ENCODE measurements at regions not wholly inside any gene's neighbourhood (a gene's known extent, or its start where the extent isn't known, plus 50 kb on each side); places are given as distances from the start of the nearest gene placed in this dataset.

DNA sequence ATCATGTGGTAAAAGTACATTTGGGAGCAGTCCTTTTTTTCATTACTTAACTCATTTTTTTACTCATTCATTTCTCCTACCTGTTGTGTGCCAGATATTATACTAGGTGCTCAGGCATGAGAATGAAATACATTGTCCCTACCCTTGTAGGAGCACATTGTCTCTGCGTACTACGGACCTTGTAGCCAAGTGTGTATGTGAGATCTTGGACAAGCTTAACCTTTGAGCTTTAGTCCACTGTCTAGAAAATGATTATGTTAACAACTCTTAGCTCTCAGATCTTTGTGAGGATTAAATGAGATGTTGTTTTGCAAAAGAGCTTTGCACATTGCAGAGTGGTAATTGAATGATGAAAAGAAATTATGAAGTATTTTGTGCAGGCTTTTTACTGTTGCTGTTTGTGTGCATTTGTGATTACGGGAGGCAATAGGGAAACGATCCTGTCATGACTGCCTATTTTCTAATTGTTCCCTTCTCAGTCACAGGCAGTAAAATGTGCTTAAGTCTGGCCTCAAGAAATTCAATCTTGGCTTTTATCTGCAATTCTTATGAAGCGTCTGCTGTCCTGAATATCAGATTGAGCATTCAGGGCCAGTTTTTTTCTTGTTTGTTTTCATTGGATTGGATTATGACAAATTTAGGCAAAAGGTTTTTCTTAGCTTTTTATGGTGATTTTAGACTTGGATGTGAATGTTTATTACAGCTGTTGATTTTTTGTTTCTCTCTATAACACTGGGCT, 447.7 kb downstream of the PDZRN4 start:
- Mint-ChIP-seq H3K27me3 (ENCODE audit: low read depth) (no peaks in the 10 kb centered on the region), H3K27ac (ENCODE audit: unreplicated experiment) (no peak overlapping the region), H3K4me1 (ENCODE audit: low read depth) (no peaks in the 10 kb centered on the region), H3K4me3 (ENCODE audit: unreplicated experiment) (no peak overlapping the region), H3K36me3 (ENCODE audit: low read depth) (no peaks in the 10 kb centered on the region), H3K9me3 (ENCODE audit: low read depth) (peaks cover 14% of the 10 kb centered on the region)
- no peak for DNase-seq (ENCODE audit: low spot score)
- TF ChIP-seq, protein P1, sequence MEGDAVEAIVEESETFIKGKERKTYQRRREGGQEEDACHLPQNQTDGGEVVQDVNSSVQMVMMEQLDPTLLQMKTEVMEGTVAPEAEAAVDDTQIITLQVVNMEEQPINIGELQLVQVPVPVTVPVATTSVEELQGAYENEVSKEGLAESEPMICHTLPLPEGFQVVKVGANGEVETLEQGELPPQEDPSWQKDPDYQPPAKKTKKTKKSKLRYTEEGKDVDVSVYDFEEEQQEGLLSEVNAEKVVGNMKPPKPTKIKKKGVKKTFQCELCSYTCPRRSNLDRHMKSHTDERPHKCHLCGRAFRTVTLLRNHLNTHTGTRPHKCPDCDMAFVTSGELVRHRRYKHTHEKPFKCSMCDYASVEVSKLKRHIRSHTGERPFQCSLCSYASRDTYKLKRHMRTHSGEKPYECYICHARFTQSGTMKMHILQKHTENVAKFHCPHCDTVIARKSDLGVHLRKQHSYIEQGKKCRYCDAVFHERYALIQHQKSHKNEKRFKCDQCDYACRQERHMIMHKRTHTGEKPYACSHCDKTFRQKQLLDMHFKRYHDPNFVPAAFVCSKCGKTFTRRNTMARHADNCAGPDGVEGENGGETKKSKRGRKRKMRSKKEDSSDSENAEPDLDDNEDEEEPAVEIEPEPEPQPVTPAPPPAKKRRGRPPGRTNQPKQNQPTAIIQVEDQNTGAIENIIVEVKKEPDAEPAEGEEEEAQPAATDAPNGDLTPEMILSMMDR (IDR thresholded peaks at IDR 0.05), result no peak

DNA sequence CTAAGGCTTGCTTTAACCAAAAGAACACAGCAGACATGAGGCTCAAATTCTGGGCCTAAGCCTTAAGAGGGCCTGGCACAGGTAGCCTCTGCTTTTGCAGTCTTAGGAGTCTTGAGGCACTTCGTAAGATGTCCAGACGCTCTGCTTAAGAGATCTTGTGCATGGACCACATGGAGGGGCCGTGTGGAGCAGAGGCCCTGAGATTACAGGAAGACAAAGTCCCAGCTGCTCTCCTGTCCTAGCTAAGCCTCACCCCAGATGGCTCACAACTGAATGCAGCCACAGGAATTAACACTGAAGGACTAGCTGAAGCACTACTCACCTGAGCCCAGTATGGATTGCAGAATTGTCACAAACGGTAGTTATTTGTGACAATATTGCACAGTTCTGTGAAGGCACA, 446.0 kb downstream of the PDZRN4 start:
- no peak overlapping the region for H3K27ac Mint-ChIP-seq (ENCODE audit: unreplicated experiment)
- H3K9me3 Mint-ChIP-seq (ENCODE audit: low read depth), result peaks cover 14% of the 10 kb centered on the region
- H3K27me3 Mint-ChIP-seq (ENCODE audit: low read depth), result no peaks in the 10 kb centered on the region
- no peaks in the 10 kb centered on the region for H3K4me1 Mint-ChIP-seq (ENCODE audit: low read depth)
- H3K4me3 Mint-ChIP-seq (ENCODE audit: unreplicated experiment), result no peak overlapping the region
- DNase-seq (ENCODE audit: low spot score), result no peak
- H3K36me3 Mint-ChIP-seq (ENCODE audit: low read depth), result no peaks in the 10 kb centered on the region
- TF ChIP-seq, protein P1 (IDR thresholded peaks at IDR 0.05), result no peak

DNA sequence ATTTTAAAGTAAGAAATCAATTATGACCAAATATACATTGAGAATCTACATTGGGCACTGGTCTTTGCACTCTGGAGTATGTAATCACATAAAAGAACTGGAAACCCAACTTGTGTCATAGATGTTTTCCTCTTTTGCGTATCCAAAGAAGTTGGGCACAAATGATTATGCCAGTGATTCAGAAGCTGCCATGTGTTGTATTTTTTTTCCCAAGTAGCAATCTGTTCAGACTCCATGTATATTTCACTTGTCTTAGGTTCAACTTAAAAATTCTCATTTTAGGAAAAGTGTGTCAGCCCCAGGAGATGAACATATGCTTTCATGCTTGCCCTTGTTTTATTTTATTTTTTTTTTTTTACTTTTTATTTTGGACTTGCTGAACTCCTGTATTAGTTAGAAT, 441.5 kb downstream of the PDZRN4 start:
- no peak for DNase-seq (ENCODE audit: low spot score)

DNA sequence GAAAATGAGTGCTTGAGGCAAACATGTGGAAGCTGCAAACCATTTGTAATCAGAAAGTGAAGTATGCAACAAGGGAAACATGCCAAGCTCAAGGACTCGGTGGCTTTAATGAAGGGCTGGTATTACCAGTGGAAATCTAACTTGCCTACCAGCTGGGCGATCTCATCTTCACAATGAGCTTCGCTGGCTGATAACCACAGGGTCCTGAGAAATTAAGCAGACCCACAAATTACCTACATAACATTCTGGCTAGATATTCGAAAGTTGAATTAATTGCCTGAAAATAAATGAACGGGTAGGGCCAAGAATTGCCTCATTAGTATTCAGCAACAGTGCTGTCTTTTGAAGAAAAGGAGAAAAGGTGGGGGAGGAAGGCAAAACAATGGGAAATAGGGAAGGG, 439.4 kb downstream of the PDZRN4 start:
- Mint-ChIP-seq H3K4me1 (ENCODE audit: low read depth) (no peaks in the 10 kb centered on the region), H3K4me3 (ENCODE audit: unreplicated experiment) (no peak overlapping the region), H3K36me3 (ENCODE audit: low read depth) (no peaks in the 10 kb centered on the region), H3K27ac (ENCODE audit: unreplicated experiment) (no peak overlapping the region), H3K27me3 (ENCODE audit: low read depth) (no peaks in the 10 kb centered on the region), H3K9me3 (ENCODE audit: low read depth) (peaks cover 18% of the 10 kb centered on the region)
- no peak for DNase-seq (ENCODE audit: low spot score)
- TF ChIP-seq, protein P1 (IDR thresholded peaks at IDR 0.05), result no peak

More for the DNA sequence above, 441.5 kb downstream of the PDZRN4 start:
- Mint-ChIP-seq H3K27ac (ENCODE audit: unreplicated experiment) (no peak overlapping the region), H3K36me3 (ENCODE audit: low read depth) (no peaks in the 10 kb centered on the region), H3K4me1 (ENCODE audit: low read depth) (no peaks in the 10 kb centered on the region), H3K4me3 (ENCODE audit: unreplicated experiment) (no peak overlapping the region), H3K9me3 (ENCODE audit: low read depth) (peaks cover 21% of the 10 kb centered on the region), H3K27me3 (ENCODE audit: low read depth) (no peaks in the 10 kb centered on the region)
- TF ChIP-seq, protein P1 (IDR thresholded peaks at IDR 0.05), result no peak

DNA sequence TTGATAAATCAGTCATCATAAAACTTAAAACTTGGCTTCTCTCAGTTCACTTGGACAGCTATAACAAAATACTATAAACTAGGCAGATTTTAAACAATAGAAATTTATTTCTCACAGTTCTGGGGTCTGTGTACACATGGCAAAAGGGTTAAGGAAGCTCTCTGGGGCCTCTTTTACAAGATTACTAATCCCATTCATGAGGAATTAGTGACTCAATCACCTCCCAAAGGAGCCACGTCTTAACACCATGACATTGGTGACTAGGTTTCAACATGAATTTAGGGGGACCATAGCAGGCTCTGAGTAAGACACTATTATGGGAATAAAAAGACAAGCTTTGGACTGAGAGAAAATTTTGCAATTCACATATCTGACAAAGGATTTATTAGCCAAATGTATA, 436.5 kb downstream of the PDZRN4 start:
- TF ChIP-seq, protein P1 (IDR thresholded peaks at IDR 0.05), result no peak
- Mint-ChIP-seq H3K9me3 (ENCODE audit: low read depth) (peaks cover 14% of the 10 kb centered on the region), H3K27ac (ENCODE audit: unreplicated experiment) (no peak overlapping the region), H3K4me3 (ENCODE audit: unreplicated experiment) (no peak overlapping the region), H3K36me3 (ENCODE audit: low read depth) (no peaks in the 10 kb centered on the region), H3K4me1 (ENCODE audit: low read depth) (no peaks in the 10 kb centered on the region), H3K27me3 (ENCODE audit: low read depth) (no peaks in the 10 kb centered on the region)
- DNase-seq (ENCODE audit: low spot score), result no peak

Data from chondrocyte (in vitro differentiated cells).